Erythroblast (primary cell): ENCODE measurements at regions not wholly inside any gene's neighbourhood (a gene's known extent, or its start where the extent isn't known, plus 50 kb on each side); places are given as distances from the start of the nearest gene placed in this dataset.

Source experiments
- GATA1 ChIP-seq: IDR thresholded peaks from 2 replicates; pipeline ENCODE4 v1.6.1; 2011; ENCODE audit warnings: low read depth, mild to moderate bottlenecking, control low read depth, low read length, moderate library complexity
- POLR2A ChIP-seq: IDR thresholded peaks from 2 replicates; pipeline ENCODE4 v1.6.1; 2011; ENCODE audit warnings: mild to moderate bottlenecking, low read length

- TF ChIP-seq POLR2A: no peak
- no peak for TF ChIP-seq GATA1
These were observed 54.3 kb upstream of the TCF21 start for GRCh38 chr6:133834472-133835170.
